Heart left ventricle (tissue), 13 donors: ENCODE measurements at regions not wholly inside any gene's neighbourhood (a gene's known extent, or its start where the extent isn't known, plus 50 kb on each side); places are given as distances from the start of the nearest gene placed in this dataset.

Experiments used
- POLR2A ChIP-seq, 2 donors: fragments of 450-650 bp; IDR thresholded peaks; one replicate each; pipeline ENCODE4 v1.6.1; 2017; ENCODE audit warnings: antibody characterized with exemption in 2 of 2, mild to moderate bottlenecking in 2 of 2, moderate library complexity in 2 of 2
- TF ChIP-seq, protein P1 (sequence below), 12 donors: fragments of 200-600 bp; sonication (generic) in 4 of 12; IDR thresholded peaks; one replicate each; pipeline versions ENCODE4 v1.5.0 to v1.8.0; 2018 to 2022; ENCODE audit warnings: antibody characterized with exemption in 12 of 12, mild to moderate bottlenecking in 5 of 12
- donor health status: ischemic (EF 13 %, LVEDD 7.1; RV severe dilation, severe dysfunction).
- donor health status: DM: no; HTN: yes; CAD: no.
- donor health status: DM: no; HTN: no; CAD: no.
- donor health status: ischemic (EF 25% LVEDD 6.9; RV normal size, moderate dysfunction).
- donor health status: ischemic (EF 25% LVEDD 5.7; RV mildly dilated, moderate dysfunction).
- donor health status: ischemic (EF 35%, LVEDD 5.7; RV mildly dilated, moderate dysfunction).
- donor health status: nonischemic (EF 11% LVEDD 7.7; RV severe dilation, severe dysfunction).
- donor health status: DM: yes; HTN: yes; CAD: no.
- donor health status: PGD.
- donor health status: ischemic (EF 29% LVEDD 5.4; RV normal size, mild dysfunction).
- donor health status: nonischemic (EF 23%, LVEDD 6.1; RV moderate dilation, normal function).

DNA sequence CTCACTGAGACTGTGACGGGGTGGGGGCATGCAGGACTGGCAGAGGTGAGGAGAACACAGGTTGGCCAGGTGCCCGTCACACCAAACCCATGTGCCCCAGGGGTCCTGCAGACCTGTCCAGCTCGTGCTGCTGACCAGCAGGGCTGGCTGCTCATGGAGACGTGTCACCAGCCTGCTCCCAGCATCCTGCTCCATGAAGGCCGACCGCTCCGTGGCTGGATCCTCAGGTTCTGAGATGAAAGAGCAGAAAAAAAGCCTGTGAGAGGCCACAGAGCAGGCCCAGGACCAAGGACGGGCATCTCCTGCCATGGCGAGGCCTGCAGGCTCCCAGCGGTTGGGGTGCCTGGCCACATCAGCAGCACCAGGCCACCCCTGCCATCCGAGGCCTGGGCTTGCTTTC is 71.7 kb upstream of the DRD5 start:
- TF ChIP-seq, protein P1, sequence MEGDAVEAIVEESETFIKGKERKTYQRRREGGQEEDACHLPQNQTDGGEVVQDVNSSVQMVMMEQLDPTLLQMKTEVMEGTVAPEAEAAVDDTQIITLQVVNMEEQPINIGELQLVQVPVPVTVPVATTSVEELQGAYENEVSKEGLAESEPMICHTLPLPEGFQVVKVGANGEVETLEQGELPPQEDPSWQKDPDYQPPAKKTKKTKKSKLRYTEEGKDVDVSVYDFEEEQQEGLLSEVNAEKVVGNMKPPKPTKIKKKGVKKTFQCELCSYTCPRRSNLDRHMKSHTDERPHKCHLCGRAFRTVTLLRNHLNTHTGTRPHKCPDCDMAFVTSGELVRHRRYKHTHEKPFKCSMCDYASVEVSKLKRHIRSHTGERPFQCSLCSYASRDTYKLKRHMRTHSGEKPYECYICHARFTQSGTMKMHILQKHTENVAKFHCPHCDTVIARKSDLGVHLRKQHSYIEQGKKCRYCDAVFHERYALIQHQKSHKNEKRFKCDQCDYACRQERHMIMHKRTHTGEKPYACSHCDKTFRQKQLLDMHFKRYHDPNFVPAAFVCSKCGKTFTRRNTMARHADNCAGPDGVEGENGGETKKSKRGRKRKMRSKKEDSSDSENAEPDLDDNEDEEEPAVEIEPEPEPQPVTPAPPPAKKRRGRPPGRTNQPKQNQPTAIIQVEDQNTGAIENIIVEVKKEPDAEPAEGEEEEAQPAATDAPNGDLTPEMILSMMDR (IDR thresholded peaks at IDR 0.05), result no peak
- no peak for TF ChIP-seq POLR2A (IDR thresholded peaks at IDR 0.05)
